A204.1 (cell line): ENCODE measurements at regions not wholly inside any gene's neighbourhood (a gene's known extent, or its start where the extent isn't known, plus 50 kb on each side); places are given as distances from the start of the nearest gene placed in this dataset.

Experiments
- FAIRE-seq: peaks from 2 replicates; lab custom pipeline; 2012; peaks lifted over from hg19 to GRCh38; lab: Jason Lieb, UNC

GRCh38 chr14:101195309-101195901 is 291.9 kb upstream of the RTL1 start:
- no peak for FAIRE-seq

GRCh38 chr14:101196051-101196712 is 292.7 kb upstream of the RTL1 start:
- FAIRE-seq: no peak

- FAIRE-seq: no peak
Measured at GRCh38 chr14:101196795-101197590, 293.5 kb upstream of the RTL1 start.

- no peak for FAIRE-seq
Measured at GRCh38 chr14:101197595-101198397, 294.3 kb upstream of the RTL1 start.

GRCh38 chr14:101198398-101199027 is 295.0 kb upstream of the RTL1 start:
- FAIRE-seq: no peak

- no peak for FAIRE-seq
Measured at GRCh38 chr14:101199028-101199770, 295.7 kb upstream of the RTL1 start.

- no peak for FAIRE-seq
Measured at GRCh38 chr14:101200008-101200649, 296.6 kb upstream of the RTL1 start.

GRCh38 chr14:101200650-101201516 is 297.4 kb upstream of the RTL1 start:
- no peak for FAIRE-seq

- FAIRE-seq: no peak
Measured at GRCh38 chr14:101201535-101202151, 298.1 kb upstream of the RTL1 start.

- no peak for FAIRE-seq
Measured at GRCh38 chr14:101202627-101203404, 299.3 kb upstream of the RTL1 start.

GRCh38 chr14:101206556-101206955 is 303.0 kb upstream of the RTL1 start:
- FAIRE-seq: no peak

- no peak for FAIRE-seq
Measured at GRCh38 chr14:101207041-101207440, 303.5 kb upstream of the RTL1 start.

GRCh38 chr14:101207897-101208296 is 304.4 kb upstream of the RTL1 start:
- FAIRE-seq: no peak

- no peak for FAIRE-seq
Measured at GRCh38 chr14:101209594-101209993, 306.1 kb upstream of the RTL1 start.

GRCh38 chr14:101215266-101215665 is 311.7 kb upstream of the RTL1 start:
- FAIRE-seq: no peak

GRCh38 chr14:101215927-101216326 is 312.4 kb upstream of the RTL1 start:
- no peak for FAIRE-seq

- no peak for FAIRE-seq
Measured at GRCh38 chr14:101216366-101217079, 313.0 kb upstream of the RTL1 start.

- FAIRE-seq: no peak
Measured at GRCh38 chr14:101217080-101217463, 313.6 kb upstream of the RTL1 start.
